Activated CD4-positive, alpha-beta T cell treated with anti-CD3 and anti-CD28 coated beads for 4 hours (primary cell): ENCODE measurements at regions not wholly inside any gene's neighbourhood (a gene's known extent, or its start where the extent isn't known, plus 50 kb on each side); places are given as distances from the start of the nearest gene placed in this dataset.

Experiments
- DNase-seq, 2 donors: peaks; one replicate each; pipeline ENCODE4 v3.0.0-alpha.2; 2020

- no peak for DNase-seq
Observed at GRCh38 chr10:28054228-28054860, 55.5 kb upstream of the ODAD2 start.

- DNase-seq: no peak
Observed at GRCh38 chr10:28049286-28049685, 50.4 kb upstream of the ODAD2 start.
